Endothelial cell of umbilical vein (primary cell): ENCODE measurements at regions not wholly inside any gene's neighbourhood (a gene's known extent, or its start where the extent isn't known, plus 50 kb on each side); places are given as distances from the start of the nearest gene placed in this dataset.

Source experiments
- BruUV-seq: library from RNA; stranded (reverse); fragments of 400-500 nt; replicated peaks from 2 replicates; lab custom pipeline; 2021; lab: Mats Ljungman, UMichigan
- CTCF ChIA-PET: fragments of 300-600, 350-600 bp; sonication (Branson Sonifier 250); formaldehyde crosslinking; loops from one replicate; lab custom pipeline; 2021; ENCODE audit warnings: antibody characterized with exemption, inconsistent platforms; lab: Charles Lee
- POLR2A ChIA-PET: fragments of 300-600, 350-600 bp; sonication (Branson Sonifier 250); formaldehyde crosslinking; loops from one replicate; lab custom pipeline; 2021; ENCODE audit warnings: antibody characterized with exemption, inconsistent platforms; lab: Charles Lee
- DNase-seq: peaks from one replicate; pipeline ENCODE4 v3.0.0-alpha.2; 2011; ENCODE audit warnings: low read depth, low spot score
- FAIRE-seq: peaks from 2 replicates; lab custom pipeline; 2011; peaks lifted over from hg19 to GRCh38; lab: Jason Lieb, UNC
- H2AFZ ChIP-seq: 2 replicates; pipeline ENCODE4 v1.6.0; 2012; ENCODE audit warnings: low read depth, low read length, control low read depth, inconsistent platforms
- H3K27ac ChIP-seq: 2 replicates; pipeline ENCODE4 v1.5.1; 2011; ENCODE audit warnings: low read depth, mild to moderate bottlenecking, control low read depth, low read length, moderate library complexity; ENCODE audit not compliant: insufficient read depth
- H3K27me3 ChIP-seq, 2 experiments: 2 replicates each; pipeline versions ENCODE4 v1.6.0 to v1.6.1; 2011; ENCODE audit warnings: low read length in 2 of 2, mixed read lengths in 1 of 2; ENCODE audit not compliant: control insufficient read depth in 2 of 2, insufficient read depth in 2 of 2
- H3K36me3 ChIP-seq, 2 experiments: 2 replicates in 1 of 2; 3 replicates in 1 of 2; pipeline ENCODE4 v1.5.1; 2011; ENCODE audit warnings: low read length in 2 of 2, mild to moderate bottlenecking in 1 of 2, moderate library complexity in 1 of 2; ENCODE audit not compliant: control insufficient read depth in 2 of 2, insufficient read depth in 2 of 2; ENCODE audit errors: extremely low read depth in 1 of 2
- H3K4me1 ChIP-seq: 3 replicates; pipeline ENCODE4 v1.5.1; 2011; ENCODE audit warnings: mild to moderate bottlenecking, low read length; ENCODE audit not compliant: control insufficient read depth, insufficient read depth; ENCODE audit errors: extremely low read depth
- H3K4me2 ChIP-seq: 2 replicates; pipeline ENCODE4 v1.6.1; 2011; ENCODE audit warnings: low read length, control low read depth, mixed read lengths; ENCODE audit not compliant: insufficient read depth
- H3K4me3 ChIP-seq, 3 experiments: fragments of 200-600 bp in 1 of 3; sonication (generic), shearing (Covaris generic) in 1 of 3; replicated peaks in 1 of 3; 2 replicates each; pipeline ENCODE4 v1.5.1; 2011 to 2016; ENCODE audit warnings: control low read depth in 3 of 3, low read length in 3 of 3, mild to moderate bottlenecking in 2 of 3, inconsistent platforms in 1 of 3, low read depth in 1 of 3, moderate library complexity in 1 of 3; ENCODE audit not compliant: insufficient read depth in 1 of 3
- H3K79me2 ChIP-seq: 2 replicates; pipeline ENCODE4 v1.6.0; 2012; ENCODE audit warnings: low read length, inconsistent platforms; ENCODE audit not compliant: control insufficient read depth, insufficient read depth
- H3K9ac ChIP-seq: replicated peaks from 2 replicates; pipeline ENCODE3; 2011; ENCODE audit warnings: low read length, control low read depth; ENCODE audit not compliant: insufficient read depth; ENCODE audit errors: extremely low read depth
- H3K9me1 ChIP-seq: replicated peaks from 3 replicates; pipeline ENCODE4 v1.6.0; 2011; ENCODE audit warnings: mild to moderate bottlenecking, low read length; ENCODE audit not compliant: control insufficient read depth, insufficient read depth; ENCODE audit errors: extremely low read depth
- H3K9me3 ChIP-seq: replicated peaks from 2 replicates; pipeline ENCODE4 v1.5.1; 2012; ENCODE audit warnings: low read length, inconsistent platforms; ENCODE audit not compliant: control insufficient read depth, insufficient read depth
- H4K20me1 ChIP-seq: replicated peaks from 2 replicates; pipeline ENCODE3; 2011; ENCODE audit warnings: mild to moderate bottlenecking, low read length; ENCODE audit not compliant: control insufficient read depth, insufficient read depth; ENCODE audit errors: extremely low read depth
- CTCF ChIP-seq, 2 donors: IDR thresholded peaks; 1 replicate in 1 of 2; 2 replicates in 1 of 2; pipeline ENCODE4 v1.5.1; 2011; ENCODE audit warnings: low read length in 2 of 2, mild to moderate bottlenecking in 2 of 2, moderate library complexity in 2 of 2, control low read depth in 1 of 2, inconsistent platforms in 1 of 2, low read depth in 1 of 2; ENCODE audit not compliant: insufficient read depth in 1 of 2; ENCODE audit errors: extremely low read depth in 1 of 2
- EZH2 ChIP-seq: IDR thresholded peaks from 2 replicates; pipeline ENCODE4 v1.6.1; 2012; ENCODE audit warnings: borderline replicate concordance, low read depth, mild to moderate bottlenecking, moderate library complexity, low read length, inconsistent platforms; ENCODE audit not compliant: severe bottlenecking
- GATA2 ChIP-seq: IDR thresholded peaks from 2 replicates; pipeline ENCODE4 v1.7.0; 2011; ENCODE audit warnings: low read depth, mild to moderate bottlenecking, moderate library complexity, mixed read lengths, low read length; ENCODE audit not compliant: insufficient read length, insufficient read depth
- JUN ChIP-seq: IDR thresholded peaks from 2 replicates; pipeline ENCODE4 v1.6.1; 2011; ENCODE audit warnings: borderline replicate concordance, low read depth; ENCODE audit not compliant: insufficient read length, insufficient read depth
- MAX ChIP-seq: IDR thresholded peaks from 2 replicates; pipeline ENCODE4 v1.6.1; 2011; ENCODE audit not compliant: insufficient read depth, insufficient read length
- MYC ChIP-seq: IDR thresholded peaks from one replicate; pipeline ENCODE4 v1.6.1; 2011; ENCODE audit warnings: mild to moderate bottlenecking, low read depth, low read length
- POLR2A ChIP-seq: IDR thresholded peaks from 2 replicates; pipeline ENCODE4 v1.6.1; 2012; ENCODE audit warnings: low read depth, mild to moderate bottlenecking, control low read depth, low read length
- dilution Hi-C: fragments of 300-500 bp; cut with MboI; formaldehyde crosslinking; loops from one replicate; pipeline ENCODE4 v1.15.0; 2019; ENCODE audit warnings: low sequenced_read_pairs; ENCODE audit not compliant: extremely low pct_ligation_motif_present
- intact Hi-C: fragments of 100-400 bp; cut with micrococcal nuclease; formaldehyde crosslinking; loops from one replicate; pipeline ENCODE4 v1.10.0; 2022

- H3K36me3 ChIP-seq = no peaks in the 10 kb centered on the region
- dilution Hi-C loops = no loop called here
- H3K9me1 ChIP-seq = no peaks in the 10 kb centered on the region
- H2AFZ ChIP-seq = no peak overlapping the region
- H4K20me1 ChIP-seq = no peaks in the 10 kb centered on the region
- no TSS peak for BruUV-seq
- CTCF ChIA-PET = no interaction called here
- no peak for DNase-seq
- intact Hi-C loops = no loop called here
- peaks cover 0 to 1% of the 10 kb centered on the region in 2 experiments for H3K27me3 ChIP-seq
- POLR2A ChIA-PET = no interaction called here
- TF ChIP-seq EZH2 (no peak), POLR2A (no peak), JUN (no peak), MYC (no peak), CTCF (IDR thresholded peaks at IDR 0.05; ENCODE audit: extremely low read depth in 1 of 2, insufficient read depth in 1 of 2, low read depth in 1 of 2, low read length in 2 of 2) (no peak), GATA2 (no peak), MAX (no peak)
- no peak overlapping the region for H3K9ac ChIP-seq
- no peak for FAIRE-seq
- H3K79me2 ChIP-seq = no peaks in the 10 kb centered on the region
- no peaks in the 10 kb centered on the region for H3K9me3 ChIP-seq
- H3K4me3 ChIP-seq = no peak overlapping the region
- H3K4me1 ChIP-seq = no peaks in the 10 kb centered on the region
- H3K4me2 ChIP-seq = no peak overlapping the region
- no peak overlapping the region for H3K27ac ChIP-seq
These were observed 83.5 kb upstream of the ADPGK start for GRCh38 chr15:72866866-72867616.
